Liver (tissue), 8 donors: ENCODE measurements at regions not wholly inside any gene's neighbourhood (a gene's known extent, or its start where the extent isn't known, plus 50 kb on each side); places are given as distances from the start of the nearest gene placed in this dataset.

Experiments
- DNase-seq: peaks from one replicate; pipeline ENCODE4 v3.0.0-alpha.2; 2017; ENCODE audit warnings: low spot score
- H3K27ac ChIP-seq, 2 donors: one replicate each; pipeline ENCODE4 v1.7.0; 2013; ENCODE audit warnings: inconsistent platforms in 2 of 2, low read length in 2 of 2, control low read depth in 1 of 2, low read depth in 1 of 2, mild to moderate bottlenecking in 1 of 2
- H3K27me3 ChIP-seq, 4 donors: one replicate each; pipeline versions ENCODE4 v1.6.1 to v1.7.0; 2013; ENCODE audit warnings: low read length in 3 of 4, inconsistent platforms in 1 of 4, mild to moderate bottlenecking in 1 of 4, moderate library complexity in 1 of 4; ENCODE audit not compliant: control insufficient read depth in 4 of 4, insufficient read depth in 4 of 4
- H3K36me3 ChIP-seq, 4 donors: one replicate each; pipeline versions ENCODE4 v1.6.1 to v1.7.0; 2013; ENCODE audit warnings: low read length in 3 of 4, mild to moderate bottlenecking in 3 of 4, low read depth in 1 of 4, moderate library complexity in 1 of 4; ENCODE audit not compliant: control insufficient read depth in 4 of 4, insufficient read depth in 3 of 4
- H3K4me1 ChIP-seq, 4 donors: one replicate each; pipeline versions ENCODE4 v1.6.1 to v1.7.0; 2013; ENCODE audit warnings: low read length in 3 of 4, mild to moderate bottlenecking in 3 of 4, moderate library complexity in 1 of 4; ENCODE audit not compliant: control insufficient read depth in 4 of 4, insufficient read depth in 4 of 4
- H3K4me3 ChIP-seq, 3 donors: one replicate each; pipeline versions ENCODE4 v1.6.1 to v1.7.0; 2013; ENCODE audit warnings: low read length in 3 of 3, control low read depth in 1 of 3, low read depth in 1 of 3, mild to moderate bottlenecking in 1 of 3
- H3K9ac ChIP-seq, 2 donors: one replicate each; pipeline ENCODE4 v1.7.0; 2013; ENCODE audit warnings: low read length in 2 of 2, mild to moderate bottlenecking in 2 of 2, moderate library complexity in 2 of 2, control low read depth in 1 of 2, low read depth in 1 of 2
- H3K9me3 ChIP-seq, 4 donors: one replicate each; pipeline versions ENCODE4 v1.6.1 to v1.7.0; 2013; ENCODE audit warnings: low read length in 3 of 4; ENCODE audit not compliant: control insufficient read depth in 4 of 4
- ATF3 ChIP-seq: IDR thresholded peaks from 2 replicates; pipeline ENCODE4 v1.6.1; 2016; ENCODE audit warnings: antibody characterized with exemption
- CTCF ChIP-seq: fragments of 150-350 bp; IDR thresholded peaks from 2 replicates; pipeline ENCODE4 v1.5.1; 2017; ENCODE audit warnings: improper control_type of control experiment, low read depth, low read length; ENCODE audit not compliant: missing input control
- EGR1 ChIP-seq, 2 donors: IDR thresholded peaks; 2 replicates each; pipeline ENCODE4 v1.6.1; 2016 to 2018; ENCODE audit warnings: antibody characterized with exemption in 2 of 2, low read depth in 2 of 2
- FOXA1 ChIP-seq: IDR thresholded peaks from 2 replicates; pipeline ENCODE4 v1.6.1; 2016; ENCODE audit warnings: antibody characterized with exemption
- FOXA2 ChIP-seq: IDR thresholded peaks from 2 replicates; pipeline ENCODE4 v1.6.1; 2016; ENCODE audit warnings: antibody characterized with exemption
- GABPA ChIP-seq, 2 donors: IDR thresholded peaks in 1 of 2; conservative IDR thresholded peaks in 1 of 2; 2 replicates each; pipeline ENCODE4 v1.6.1; 2016; ENCODE audit warnings: antibody characterized with exemption in 2 of 2, mild to moderate bottlenecking in 1 of 2, moderate library complexity in 1 of 2
- HNF4A ChIP-seq, 2 donors: conservative IDR thresholded peaks; 2 replicates each; pipeline ENCODE4 v1.6.1; 2016; ENCODE audit warnings: antibody characterized with exemption in 2 of 2, mild to moderate bottlenecking in 2 of 2
- HNF4G ChIP-seq: IDR thresholded peaks from 2 replicates; pipeline ENCODE4 v1.6.1; 2016; ENCODE audit warnings: antibody characterized with exemption
- JUND ChIP-seq, 2 donors: IDR thresholded peaks; 2 replicates each; pipeline ENCODE4 v1.6.1; 2016; ENCODE audit warnings: antibody characterized with exemption in 2 of 2
- MAX ChIP-seq: IDR thresholded peaks from 2 replicates; pipeline ENCODE4 v1.6.1; 2016; ENCODE audit warnings: antibody characterized with exemption
- NR2F2 ChIP-seq: IDR thresholded peaks from 2 replicates; pipeline ENCODE4 v1.6.1; 2016; ENCODE audit warnings: antibody characterized with exemption
- RAD21 ChIP-seq, 2 donors: IDR thresholded peaks; 2 replicates each; pipeline ENCODE4 v1.6.1; 2016; ENCODE audit warnings: antibody characterized with exemption in 2 of 2, mild to moderate bottlenecking in 2 of 2
- REST ChIP-seq: IDR thresholded peaks from 2 replicates; pipeline ENCODE4 v1.6.1; 2016; ENCODE audit warnings: antibody characterized with exemption, mild to moderate bottlenecking
- RXRA ChIP-seq, 2 donors: IDR thresholded peaks; 2 replicates each; pipeline ENCODE4 v1.6.1; 2017 to 2018; ENCODE audit warnings: antibody characterized with exemption in 2 of 2, mild to moderate bottlenecking in 1 of 2
- SP1 ChIP-seq: IDR thresholded peaks from 2 replicates; pipeline ENCODE4 v1.6.1; 2018; ENCODE audit warnings: antibody characterized with exemption, mild to moderate bottlenecking
- TAF1 ChIP-seq: conservative IDR thresholded peaks from 2 replicates; pipeline ENCODE4 v1.6.1; 2016; ENCODE audit warnings: antibody characterized with exemption, mild to moderate bottlenecking
- YY1 ChIP-seq: IDR thresholded peaks from 2 replicates; pipeline ENCODE4 v1.6.1; 2016; ENCODE audit warnings: antibody characterized with exemption, mild to moderate bottlenecking
- ZBTB33 ChIP-seq: IDR thresholded peaks from 2 replicates; pipeline ENCODE4 v1.6.1; 2016; ENCODE audit warnings: antibody characterized with exemption
- WGBS: extraction: QIAGEN DNeasy Blood & Tissue Kit; methylation state at CpG from one replicate; pipeline ENCODE4 v1.1.7; 2013; 5-methylcytosine and 5-hydroxymethylcytosine counted together
- donor health status: healthy.
- donor health status: healthy.
- donor health status: healthy.
- donor health status: healthy.
- donor health status: healthy.

- no peaks in the 10 kb centered on the region for H3K27me3 ChIP-seq
- H3K36me3 ChIP-seq, result no peaks in the 10 kb centered on the region
- H3K9me3 ChIP-seq, result no peaks in the 10 kb centered on the region
- no peak overlapping the region for H3K4me3 ChIP-seq
- H3K4me1 ChIP-seq, result peaks cover 7 to 18% (median 16%) of the 10 kb centered on the region in 4 donors
- no peak overlapping the region for H3K9ac ChIP-seq
- peak; percentile 4 for TF ChIP-seq CTCF
- no peak for TF ChIP-seq FOXA2
- no peak for TF ChIP-seq REST
- no peak for TF ChIP-seq EGR1 (IDR thresholded peaks at IDR 0.05; ENCODE audit: low read depth in 2 of 2)
- TF ChIP-seq TAF1, result no peak
- TF ChIP-seq RAD21 (IDR thresholded peaks at IDR 0.05), result no peak
- peak; percentile 19 for TF ChIP-seq MAX
- TF ChIP-seq HNF4A (conservative IDR thresholded peaks at IDR 0.05), result peak; percentile 92
- peak in 1 of 2 donors; percentile 72 for TF ChIP-seq JUND (IDR thresholded peaks at IDR 0.05)
- TF ChIP-seq RXRA (IDR thresholded peaks at IDR 0.05), result peak in 1 of 2 donors; percentile 68
- TF ChIP-seq ZBTB33, result no peak
- no peak for TF ChIP-seq ATF3
- TF ChIP-seq NR2F2, result no peak
- TF ChIP-seq GABPA (IDR thresholded peaks at IDR 0.05 in 1 of 2, conservative IDR thresholded peaks at IDR 0.05 in 1 of 2), result no peak
- TF ChIP-seq HNF4G, result peak; percentile 66
- TF ChIP-seq FOXA1, result no peak
- TF ChIP-seq YY1, result peak; percentile 45
- peak; percentile 40 for TF ChIP-seq SP1
- peak overlapping the region; percentile 37 to 38 for H3K27ac ChIP-seq
- 41% methylated on average over 12 of the region's 12 CpGs for WGBS
- DNase-seq, result no peak
Observed at GRCh38 chr19:28569132-28570131, 643.5 kb downstream of the UQCRFS1 start.
